Neural progenitor cell (in vitro differentiated cells): ENCODE measurements at regions not wholly inside any gene's neighbourhood (a gene's known extent, or its start where the extent isn't known, plus 50 kb on each side); places are given as distances from the start of the nearest gene placed in this dataset.

Source experiments
- EZH2 ChIP-seq: fragments of 200-600 bp; sonication (generic); IDR thresholded peaks from 2 replicates; pipeline ENCODE4 v1.6.1; 2017; ENCODE audit warnings: antibody characterized with exemption, mild to moderate bottlenecking, moderate library complexity
- EZH2phosphoT487 ChIP-seq: fragments of 200-600 bp; sonication (generic); IDR thresholded peaks from 2 replicates; pipeline ENCODE4 v1.6.1; 2017; ENCODE audit warnings: antibody characterized with exemption
- TF ChIP-seq, protein P1 (sequence below): fragments of 200-600 bp; sonication (generic); IDR thresholded peaks from 2 replicates; pipeline ENCODE4 v1.5.1; 2017; ENCODE audit warnings: antibody characterized with exemption, mild to moderate bottlenecking

- TF ChIP-seq, protein P1, sequence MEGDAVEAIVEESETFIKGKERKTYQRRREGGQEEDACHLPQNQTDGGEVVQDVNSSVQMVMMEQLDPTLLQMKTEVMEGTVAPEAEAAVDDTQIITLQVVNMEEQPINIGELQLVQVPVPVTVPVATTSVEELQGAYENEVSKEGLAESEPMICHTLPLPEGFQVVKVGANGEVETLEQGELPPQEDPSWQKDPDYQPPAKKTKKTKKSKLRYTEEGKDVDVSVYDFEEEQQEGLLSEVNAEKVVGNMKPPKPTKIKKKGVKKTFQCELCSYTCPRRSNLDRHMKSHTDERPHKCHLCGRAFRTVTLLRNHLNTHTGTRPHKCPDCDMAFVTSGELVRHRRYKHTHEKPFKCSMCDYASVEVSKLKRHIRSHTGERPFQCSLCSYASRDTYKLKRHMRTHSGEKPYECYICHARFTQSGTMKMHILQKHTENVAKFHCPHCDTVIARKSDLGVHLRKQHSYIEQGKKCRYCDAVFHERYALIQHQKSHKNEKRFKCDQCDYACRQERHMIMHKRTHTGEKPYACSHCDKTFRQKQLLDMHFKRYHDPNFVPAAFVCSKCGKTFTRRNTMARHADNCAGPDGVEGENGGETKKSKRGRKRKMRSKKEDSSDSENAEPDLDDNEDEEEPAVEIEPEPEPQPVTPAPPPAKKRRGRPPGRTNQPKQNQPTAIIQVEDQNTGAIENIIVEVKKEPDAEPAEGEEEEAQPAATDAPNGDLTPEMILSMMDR = no peak
- TF ChIP-seq EZH2 = no peak
- TF ChIP-seq EZH2phosphoT487 = no peak
Measured at GRCh38 chr4:79598214-79598613, 190.2 kb upstream of the GK2 start.
